ENCODE measurements at regions not wholly inside any gene's neighbourhood (a gene's known extent, or its start where the extent isn't known, plus 50 kb on each side); places are given as distances from the start of the nearest gene placed in this dataset.
A peak's percentile ranks its signal among the peaks of the same experiment; 100 is the strongest.
"Not testable (repeated sequence)": the region's sequence is repeated elsewhere in the genome, so short reads cannot be mapped to it uniquely, and the experiment has no call there.

DNA sequence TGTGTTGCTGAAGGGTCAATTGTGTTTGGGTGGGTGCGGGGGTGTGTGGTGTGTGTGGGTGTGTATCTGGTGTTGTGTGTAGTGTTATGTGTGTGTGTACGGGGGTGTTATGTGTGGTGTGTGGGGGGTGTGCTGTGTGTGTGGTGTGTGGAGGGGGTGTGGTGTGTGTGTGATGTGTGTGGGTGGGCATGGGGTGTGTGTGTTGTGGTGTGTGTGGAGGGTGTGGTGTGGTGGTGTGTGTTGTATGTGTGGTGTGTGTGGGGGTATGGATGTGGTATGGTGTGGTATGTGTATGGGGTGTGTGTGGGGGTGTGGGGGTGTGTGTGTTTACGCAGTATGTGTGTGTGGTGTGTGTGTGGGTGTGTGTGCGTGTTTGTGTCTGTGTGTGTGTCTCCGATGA is 110.8 kb downstream of the ZNF22 start:
- Histone ChIP-seq H2AFZ (ENCODE audit: low read length, unreplicated experiment) (no peak overlapping the region), H3K27ac (ENCODE audit: low read depth, low read length) (no peak overlapping the region), H3K27me3 (ENCODE audit: insufficient read depth, low read length) (peaks cover 7% of the 10 kb centered on the region), H3K4me3 (ENCODE audit: low read depth, low read length) (no peak overlapping the region), H3K4me1 (ENCODE audit: control insufficient read depth, insufficient read depth, low read length, unreplicated experiment) (no peaks in the 10 kb centered on the region), H3K36me3 (ENCODE audit: insufficient read depth, low read length) (no peaks in the 10 kb centered on the region), H3K79me2 (ENCODE audit: control insufficient read depth, insufficient read depth, low read length, unreplicated experiment) (no peaks in the 10 kb centered on the region)

GRCh38 chr10:45117940-45118339 is 117.2 kb downstream of the ZNF22 start:
- H3K79me2 ChIP-seq (ENCODE audit: control insufficient read depth, insufficient read depth, low read length, unreplicated experiment); H3K27me3 ChIP-seq (ENCODE audit: insufficient read depth, low read length); H3K4me3 ChIP-seq (ENCODE audit: low read depth, low read length); H2AFZ ChIP-seq (ENCODE audit: low read length, unreplicated experiment); H3K4me1 ChIP-seq (ENCODE audit: control insufficient read depth, insufficient read depth, low read length, unreplicated experiment); H3K27ac ChIP-seq (ENCODE audit: low read depth, low read length); H3K36me3 ChIP-seq (ENCODE audit: insufficient read depth, low read length): not testable (repeated sequence)

- Histone ChIP-seq H3K4me1 (ENCODE audit: control insufficient read depth, insufficient read depth, low read length, unreplicated experiment) (no peaks in the 10 kb centered on the region), H2AFZ (ENCODE audit: low read length, unreplicated experiment) (no peak overlapping the region), H3K36me3 (ENCODE audit: insufficient read depth, low read length) (no peaks in the 10 kb centered on the region), H3K27ac (ENCODE audit: low read depth, low read length) (no peak overlapping the region), H3K27me3 (ENCODE audit: insufficient read depth, low read length) (no peaks in the 10 kb centered on the region), H3K4me3 (ENCODE audit: low read depth, low read length) (no peak overlapping the region), H3K79me2 (ENCODE audit: control insufficient read depth, insufficient read depth, low read length, unreplicated experiment) (no peaks in the 10 kb centered on the region)
Measured at GRCh38 chr10:45118929-45119328, 118.2 kb downstream of the ZNF22 start.

DNA sequence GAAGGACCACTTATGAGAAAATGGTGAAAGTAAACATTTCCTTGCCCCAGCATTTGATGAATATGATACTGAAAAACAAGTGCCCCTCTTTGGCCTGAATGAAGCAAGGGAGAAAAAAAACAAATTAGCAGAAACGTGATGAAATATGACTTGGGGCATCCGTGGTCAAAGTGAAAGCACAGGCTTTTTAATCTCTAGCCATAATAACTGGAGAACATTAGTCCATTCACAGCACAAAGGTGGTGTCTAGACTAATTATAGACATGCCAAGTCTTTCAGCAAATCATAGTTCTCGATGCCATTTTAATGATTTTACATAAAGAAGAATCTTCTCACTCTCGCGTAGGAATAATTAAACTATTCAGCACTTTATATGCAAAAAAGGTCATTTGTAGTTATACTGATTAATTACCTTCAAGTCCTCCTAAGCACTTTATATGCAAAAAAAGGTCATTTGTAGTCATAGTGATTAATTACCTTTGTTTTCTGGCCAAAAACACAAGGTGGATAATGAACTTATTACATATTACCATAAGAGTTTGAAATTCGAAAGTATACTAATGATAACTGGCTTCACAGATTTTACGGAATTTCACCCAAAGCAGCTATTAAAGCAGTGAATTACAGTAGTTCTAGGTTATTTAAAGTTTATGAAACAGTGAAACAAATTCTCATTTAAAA is 121.6 kb downstream of the ZNF22 start:
- H3K27ac ChIP-seq (ENCODE audit: low read depth, low read length); H3K79me2 ChIP-seq (ENCODE audit: control insufficient read depth, insufficient read depth, low read length, unreplicated experiment); H3K27me3 ChIP-seq (ENCODE audit: insufficient read depth, low read length); H3K36me3 ChIP-seq (ENCODE audit: insufficient read depth, low read length); H3K4me1 ChIP-seq (ENCODE audit: control insufficient read depth, insufficient read depth, low read length, unreplicated experiment); H2AFZ ChIP-seq (ENCODE audit: low read length, unreplicated experiment); H3K4me3 ChIP-seq (ENCODE audit: low read depth, low read length): not testable (repeated sequence)

- H2AFZ ChIP-seq (ENCODE audit: low read length, unreplicated experiment) = peak overlapping the region; percentile 67
Measured at GRCh38 chr10:45135443-45136198, 134.9 kb downstream of the ZNF22 start.

DNA sequence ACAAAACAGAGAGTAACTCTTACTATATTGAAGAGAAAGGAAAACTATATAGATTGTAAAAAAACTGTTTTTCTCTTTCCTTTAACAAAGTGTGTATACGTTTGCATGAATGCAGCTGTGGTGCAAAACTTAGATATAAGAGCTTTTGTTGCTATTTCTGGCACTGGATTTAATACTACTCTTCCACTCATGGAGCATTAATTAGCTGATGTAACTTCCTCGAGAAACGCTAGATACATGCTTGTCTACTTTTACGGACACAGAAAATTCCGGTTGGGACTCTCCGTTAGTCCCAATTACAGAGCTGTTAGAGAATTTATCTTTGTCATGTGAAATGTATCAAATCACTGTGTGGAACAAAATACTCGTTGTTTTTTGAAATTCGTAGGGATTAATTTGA is 135.5 kb downstream of the ZNF22 start:
- no peaks in the 10 kb centered on the region for H3K79me2 ChIP-seq (ENCODE audit: control insufficient read depth, insufficient read depth, low read length, unreplicated experiment)
- H3K36me3 ChIP-seq (ENCODE audit: insufficient read depth, low read length) = no peaks in the 10 kb centered on the region
- H3K4me1 ChIP-seq (ENCODE audit: control insufficient read depth, insufficient read depth, low read length, unreplicated experiment) = no peaks in the 10 kb centered on the region
- no peaks in the 10 kb centered on the region for H3K27me3 ChIP-seq (ENCODE audit: insufficient read depth, low read length)
- peak overlapping the region; percentile 67 for H2AFZ ChIP-seq (ENCODE audit: low read length, unreplicated experiment)
- no peak overlapping the region for H3K4me3 ChIP-seq (ENCODE audit: low read depth, low read length)
- no peak overlapping the region for H3K27ac ChIP-seq (ENCODE audit: low read depth, low read length)

More at GRCh38 chr10:45135443-45136198, 134.9 kb downstream of the ZNF22 start:
- Histone ChIP-seq H3K4me1 (ENCODE audit: control insufficient read depth, insufficient read depth, low read length, unreplicated experiment) (no peaks in the 10 kb centered on the region), H3K36me3 (ENCODE audit: insufficient read depth, low read length) (no peaks in the 10 kb centered on the region), H3K27me3 (ENCODE audit: insufficient read depth, low read length) (no peaks in the 10 kb centered on the region), H3K79me2 (ENCODE audit: control insufficient read depth, insufficient read depth, low read length, unreplicated experiment) (no peaks in the 10 kb centered on the region), H3K4me3 (ENCODE audit: low read depth, low read length) (no peak overlapping the region), H3K27ac (ENCODE audit: low read depth, low read length) (no peak overlapping the region)

GRCh38 chr10:45144326-45145070 is 143.8 kb downstream of the ZNF22 start:
- Histone ChIP-seq H3K27me3 (ENCODE audit: insufficient read depth, low read length) (no peaks in the 10 kb centered on the region), H3K27ac (ENCODE audit: low read depth, low read length) (no peak overlapping the region), H2AFZ (ENCODE audit: low read length, unreplicated experiment) (no peak overlapping the region), H3K36me3 (ENCODE audit: insufficient read depth, low read length) (no peaks in the 10 kb centered on the region), H3K4me1 (ENCODE audit: control insufficient read depth, insufficient read depth, low read length, unreplicated experiment) (no peaks in the 10 kb centered on the region), H3K4me3 (ENCODE audit: low read depth, low read length) (no peak overlapping the region), H3K79me2 (ENCODE audit: control insufficient read depth, insufficient read depth, low read length, unreplicated experiment) (no peaks in the 10 kb centered on the region)

DNA sequence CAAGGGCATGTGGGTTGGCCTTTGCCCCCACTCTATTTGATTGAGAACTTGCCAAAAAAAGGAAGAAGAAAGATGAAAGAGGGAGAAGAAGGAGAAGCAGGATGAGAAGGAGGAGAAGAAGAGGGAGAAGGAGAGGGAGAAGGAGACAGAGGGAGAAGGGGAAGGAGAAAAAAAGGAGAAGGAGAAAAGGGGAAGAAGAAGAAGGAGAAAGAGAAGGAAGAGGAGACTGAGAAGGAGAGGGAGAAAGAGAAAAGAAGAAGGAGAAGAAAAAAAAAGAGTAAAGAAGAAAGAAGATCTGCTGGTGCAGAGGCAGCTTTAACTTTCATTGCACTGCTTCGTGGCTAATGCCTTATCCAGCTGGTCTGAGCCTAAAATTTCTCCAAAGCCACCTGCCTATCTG is 144.4 kb downstream of the ZNF22 start:
- not testable (repeated sequence) for H3K4me1 ChIP-seq (ENCODE audit: control insufficient read depth, insufficient read depth, low read length, unreplicated experiment); H3K36me3 ChIP-seq (ENCODE audit: insufficient read depth, low read length); H2AFZ ChIP-seq (ENCODE audit: low read length, unreplicated experiment); H3K79me2 ChIP-seq (ENCODE audit: control insufficient read depth, insufficient read depth, low read length, unreplicated experiment); H3K27ac ChIP-seq (ENCODE audit: low read depth, low read length); H3K4me3 ChIP-seq (ENCODE audit: low read depth, low read length); H3K27me3 ChIP-seq (ENCODE audit: insufficient read depth, low read length)

GRCh38 chr10:45147000-45147399 is 146.3 kb downstream of the ZNF22 start:
- Histone ChIP-seq H3K27me3 (ENCODE audit: insufficient read depth, low read length) (no peaks in the 10 kb centered on the region), H3K79me2 (ENCODE audit: control insufficient read depth, insufficient read depth, low read length, unreplicated experiment) (no peaks in the 10 kb centered on the region), H2AFZ (ENCODE audit: low read length, unreplicated experiment) (no peak overlapping the region), H3K4me1 (ENCODE audit: control insufficient read depth, insufficient read depth, low read length, unreplicated experiment) (no peaks in the 10 kb centered on the region), H3K4me3 (ENCODE audit: low read depth, low read length) (no peak overlapping the region), H3K27ac (ENCODE audit: low read depth, low read length) (no peak overlapping the region), H3K36me3 (ENCODE audit: insufficient read depth, low read length) (no peaks in the 10 kb centered on the region)

DNA sequence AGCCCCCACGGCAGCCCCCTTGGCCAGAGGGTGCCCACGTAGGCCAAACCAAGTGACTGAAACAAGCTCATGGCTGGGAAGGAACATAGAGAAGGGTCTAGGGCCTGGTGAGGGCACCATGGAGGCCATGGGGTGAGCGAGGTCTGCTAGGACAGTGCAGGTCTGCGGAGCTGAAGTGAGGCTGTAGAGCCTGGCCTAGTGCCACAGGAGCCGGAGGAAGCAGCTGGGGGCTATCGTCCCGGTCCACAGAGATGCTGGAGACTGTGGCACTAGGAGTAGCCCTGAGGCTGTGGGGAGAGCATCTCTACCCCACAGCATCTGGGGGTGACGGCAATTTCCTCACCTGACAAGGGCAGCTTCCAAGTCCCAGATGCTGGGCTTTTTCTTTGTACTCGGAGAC is 150.3 kb downstream of the ZNF22 start:
- no peak overlapping the region for H2AFZ ChIP-seq (ENCODE audit: low read length, unreplicated experiment)
- peaks cover 4% of the 10 kb centered on the region for H3K4me1 ChIP-seq (ENCODE audit: control insufficient read depth, insufficient read depth, low read length, unreplicated experiment)
- H3K4me3 ChIP-seq (ENCODE audit: low read depth, low read length) = no peak overlapping the region
- no peaks in the 10 kb centered on the region for H3K27me3 ChIP-seq (ENCODE audit: insufficient read depth, low read length)
- no peaks in the 10 kb centered on the region for H3K79me2 ChIP-seq (ENCODE audit: control insufficient read depth, insufficient read depth, low read length, unreplicated experiment)
- no peak overlapping the region for H3K27ac ChIP-seq (ENCODE audit: low read depth, low read length)
- H3K36me3 ChIP-seq (ENCODE audit: insufficient read depth, low read length) = no peaks in the 10 kb centered on the region
